ENCODE measurements at regions not wholly inside any gene's neighbourhood (a gene's known extent, or its start where the extent isn't known, plus 50 kb on each side); places are given as distances from the start of the nearest gene placed in this dataset.

- no CpG with 5 or more reads among the region's 25 CpGs for WGBS (ENCODE audit: insufficient coverage, insufficient read length)
- H3K4me1 ChIP-seq (ENCODE audit: control insufficient read depth, insufficient read depth, low read length) = no peaks in the 10 kb centered on the region
- no peak overlapping the region for H3K4me3 ChIP-seq (ENCODE audit: low read length)
- H3K27me3 ChIP-seq (ENCODE audit: control insufficient read depth, insufficient read depth, low read length) = no peaks in the 10 kb centered on the region
- DNase-seq (ENCODE audit: low read depth, low spot score) = no peak
- H3K27ac ChIP-seq (ENCODE audit: low read length) = no peak overlapping the region
- H3K36me3 ChIP-seq (ENCODE audit: control insufficient read depth, insufficient read depth, low read length) = no peaks in the 10 kb centered on the region
- H3K9me3 ChIP-seq (ENCODE audit: control insufficient read depth, insufficient read depth, low read length) = no peaks in the 10 kb centered on the region
These were observed 164.5 kb downstream of the CD83 start for GRCh38 chr6:14281811-14282660.

GRCh38 chr6:14282854-14283505, 165.4 kb downstream of the CD83 start:
- Histone ChIP-seq H3K36me3 (ENCODE audit: control insufficient read depth, insufficient read depth, low read length) (no peaks in the 10 kb centered on the region), H3K4me1 (ENCODE audit: control insufficient read depth, insufficient read depth, low read length) (no peaks in the 10 kb centered on the region), H3K27ac (ENCODE audit: low read length) (no peak overlapping the region), H3K27me3 (ENCODE audit: control insufficient read depth, insufficient read depth, low read length) (no peaks in the 10 kb centered on the region), H3K4me3 (ENCODE audit: low read length) (no peak overlapping the region), H3K9me3 (ENCODE audit: control insufficient read depth, insufficient read depth, low read length) (no peaks in the 10 kb centered on the region)
- DNase-seq (ENCODE audit: low read depth, low spot score) = no peak
- WGBS (ENCODE audit: insufficient coverage, insufficient read length) = no CpG with 5 or more reads among the region's 10 CpGs

DNA sequence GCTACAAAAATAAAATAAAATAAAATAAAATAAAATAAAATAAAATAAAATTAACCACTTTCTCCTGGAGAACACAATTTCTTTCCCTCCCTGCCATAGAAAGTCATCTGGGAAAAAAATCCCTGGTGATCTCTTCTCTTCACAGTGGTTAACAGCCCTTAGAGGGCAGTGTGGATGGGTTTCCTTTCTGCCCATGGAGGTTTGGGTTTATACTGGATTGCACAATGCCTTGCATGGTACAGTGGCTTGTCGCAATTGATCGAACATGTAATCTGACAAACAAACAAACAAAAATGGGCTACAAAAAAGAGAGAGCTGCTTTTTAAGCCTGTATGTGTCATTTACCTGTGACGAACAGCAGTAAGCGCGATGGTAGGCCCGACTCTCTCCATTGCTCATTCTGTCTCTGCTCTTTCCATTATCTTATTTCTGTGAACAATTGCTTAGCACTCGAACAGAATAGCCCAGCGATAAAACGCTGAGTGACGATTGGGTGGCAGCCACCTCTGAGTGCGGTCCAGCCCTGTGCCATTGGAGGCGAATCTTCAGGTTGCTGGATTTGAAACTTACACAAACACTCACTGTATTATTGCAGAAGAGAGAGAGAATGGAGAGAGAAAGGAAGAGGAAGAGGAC, 166.1 kb downstream of the CD83 start:
- Histone ChIP-seq H3K9me3 (ENCODE audit: control insufficient read depth, insufficient read depth, low read length) (no peaks in the 10 kb centered on the region), H3K27me3 (ENCODE audit: control insufficient read depth, insufficient read depth, low read length) (no peaks in the 10 kb centered on the region), H3K4me1 (ENCODE audit: control insufficient read depth, insufficient read depth, low read length) (no peaks in the 10 kb centered on the region), H3K4me3 (ENCODE audit: low read length) (no peak overlapping the region), H3K27ac (ENCODE audit: low read length) (no peak overlapping the region), H3K36me3 (ENCODE audit: control insufficient read depth, insufficient read depth, low read length) (no peaks in the 10 kb centered on the region)
- no CpG with 5 or more reads among the region's 12 CpGs for WGBS (ENCODE audit: insufficient coverage, insufficient read length)
- no peak for DNase-seq (ENCODE audit: low read depth, low spot score)

DNA sequence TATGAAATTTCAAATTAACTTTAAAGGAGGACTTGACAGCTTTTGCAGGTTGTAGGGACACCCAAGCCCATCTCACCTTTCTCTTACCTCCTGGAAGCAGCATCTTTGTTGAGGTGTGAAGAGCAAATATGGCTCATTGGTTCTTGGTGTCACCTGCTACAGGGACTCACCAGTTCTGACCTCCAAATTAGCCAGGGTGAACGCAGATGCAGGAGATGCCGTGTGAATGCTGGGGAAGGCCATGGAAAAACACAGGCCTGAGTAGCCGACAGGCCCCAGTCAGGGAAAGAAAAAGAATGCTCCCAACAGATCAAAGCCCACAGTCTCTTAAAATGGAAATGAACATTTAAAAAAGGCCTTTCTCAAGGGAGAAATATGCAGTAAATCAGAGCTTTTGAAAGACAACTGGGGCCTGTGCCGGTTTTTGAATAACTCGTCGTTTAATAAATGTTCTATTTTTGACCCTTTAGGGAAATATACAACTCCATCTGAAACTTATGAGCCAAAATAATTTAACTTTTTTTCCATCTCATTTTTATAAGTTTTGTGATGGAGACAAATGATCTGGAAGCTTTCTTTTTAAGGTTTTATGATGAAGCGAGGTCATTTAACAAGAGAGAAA, 167.5 kb downstream of the CD83 start:
- DNase-seq (ENCODE audit: low read depth, low spot score) = no peak
- no CpG with 5 or more reads among the region's 7 CpGs for WGBS (ENCODE audit: insufficient coverage, insufficient read length)
- no peaks in the 10 kb centered on the region for H3K4me1 ChIP-seq (ENCODE audit: control insufficient read depth, insufficient read depth, low read length)
- H3K36me3 ChIP-seq (ENCODE audit: control insufficient read depth, insufficient read depth, low read length) = no peaks in the 10 kb centered on the region
- H3K4me3 ChIP-seq (ENCODE audit: low read length) = no peak overlapping the region
- no peaks in the 10 kb centered on the region for H3K27me3 ChIP-seq (ENCODE audit: control insufficient read depth, insufficient read depth, low read length)
- no peak overlapping the region for H3K27ac ChIP-seq (ENCODE audit: low read length)
- H3K9me3 ChIP-seq (ENCODE audit: control insufficient read depth, insufficient read depth, low read length) = no peaks in the 10 kb centered on the region

DNA sequence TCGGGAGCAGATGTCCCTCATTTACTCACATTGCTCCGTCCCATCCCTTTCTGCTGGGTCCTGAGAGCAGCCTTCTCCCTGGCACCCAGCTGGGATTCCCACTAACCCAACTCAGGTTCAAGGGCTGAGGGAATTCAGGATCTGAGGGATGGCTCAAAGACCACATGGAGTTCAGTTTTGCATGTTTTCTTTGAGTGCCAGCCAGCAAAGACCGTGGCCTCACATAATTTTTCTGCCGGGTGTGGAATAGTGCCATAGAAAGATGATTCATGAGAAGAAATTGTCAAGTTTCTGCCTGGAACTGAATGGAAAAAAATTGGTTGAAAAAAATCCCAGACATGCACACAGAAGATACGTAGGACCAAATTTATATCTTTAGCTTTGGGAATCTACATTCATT, 168.6 kb downstream of the CD83 start:
- H3K9me3 ChIP-seq (ENCODE audit: control insufficient read depth, insufficient read depth, low read length) = no peaks in the 10 kb centered on the region
- no peaks in the 10 kb centered on the region for H3K36me3 ChIP-seq (ENCODE audit: control insufficient read depth, insufficient read depth, low read length)
- H3K4me3 ChIP-seq (ENCODE audit: low read length) = no peak overlapping the region
- no CpG with 5 or more reads among the region's 5 CpGs for WGBS (ENCODE audit: insufficient coverage, insufficient read length)
- no peak for DNase-seq (ENCODE audit: low read depth, low spot score)
- no peaks in the 10 kb centered on the region for H3K27me3 ChIP-seq (ENCODE audit: control insufficient read depth, insufficient read depth, low read length)
- H3K4me1 ChIP-seq (ENCODE audit: control insufficient read depth, insufficient read depth, low read length) = no peaks in the 10 kb centered on the region
- H3K27ac ChIP-seq (ENCODE audit: low read length) = no peak overlapping the region

DNA sequence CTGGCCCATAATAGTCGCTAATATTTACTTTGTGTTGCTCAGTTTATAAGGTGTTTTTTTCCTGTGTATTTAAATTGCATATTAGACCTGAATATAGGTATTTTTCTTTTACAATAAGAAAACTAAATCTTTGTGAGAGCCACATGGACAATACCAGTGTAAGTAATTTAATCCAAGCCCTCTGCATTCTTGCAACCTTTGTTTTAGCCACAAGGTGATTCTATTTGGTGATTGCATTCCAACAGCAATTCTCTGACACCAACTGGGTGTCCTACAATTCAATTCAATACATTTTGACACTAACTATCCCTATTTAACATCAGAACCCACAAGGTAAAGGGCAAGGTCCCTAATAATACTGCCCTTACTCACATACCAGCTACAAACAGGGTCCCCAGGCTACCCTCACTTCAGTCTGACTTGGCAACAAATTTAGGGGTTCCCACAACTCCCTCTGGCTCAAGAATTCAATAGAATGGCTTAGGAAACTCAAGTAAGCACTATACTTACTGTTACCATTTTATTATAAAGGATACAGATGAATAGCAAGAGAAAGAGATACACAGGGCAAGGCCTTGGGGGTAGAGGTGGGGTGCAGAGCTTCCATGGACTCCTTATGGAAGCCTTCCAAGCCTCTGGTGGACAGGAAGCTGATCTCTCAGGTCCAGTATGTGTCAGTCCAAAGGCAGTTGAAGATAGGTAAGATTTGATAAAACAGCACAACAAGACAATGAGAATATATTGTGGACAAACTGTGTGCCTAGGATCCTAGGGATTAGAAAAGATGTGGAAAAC, 169.3 kb downstream of the CD83 start:
- WGBS (ENCODE audit: insufficient coverage, insufficient read length) = no CpG with 5 or more reads among the region's 1 CpG

GRCh38 chr6:14287707-14288106, 170.1 kb downstream of the CD83 start:
- H3K4me1 ChIP-seq (ENCODE audit: control insufficient read depth, insufficient read depth, low read length) = no peaks in the 10 kb centered on the region

More for the DNA sequence above, 169.3 kb downstream of the CD83 start:
- H3K4me1 ChIP-seq (ENCODE audit: control insufficient read depth, insufficient read depth, low read length) = no peaks in the 10 kb centered on the region
- H3K27ac ChIP-seq (ENCODE audit: low read length) = no peak overlapping the region
- no peaks in the 10 kb centered on the region for H3K27me3 ChIP-seq (ENCODE audit: control insufficient read depth, insufficient read depth, low read length)
- H3K9me3 ChIP-seq (ENCODE audit: control insufficient read depth, insufficient read depth, low read length) = no peaks in the 10 kb centered on the region
- no peak for DNase-seq (ENCODE audit: low read depth, low spot score)
- no peaks in the 10 kb centered on the region for H3K36me3 ChIP-seq (ENCODE audit: control insufficient read depth, insufficient read depth, low read length)
- no peak overlapping the region for H3K4me3 ChIP-seq (ENCODE audit: low read length)

DNA sequence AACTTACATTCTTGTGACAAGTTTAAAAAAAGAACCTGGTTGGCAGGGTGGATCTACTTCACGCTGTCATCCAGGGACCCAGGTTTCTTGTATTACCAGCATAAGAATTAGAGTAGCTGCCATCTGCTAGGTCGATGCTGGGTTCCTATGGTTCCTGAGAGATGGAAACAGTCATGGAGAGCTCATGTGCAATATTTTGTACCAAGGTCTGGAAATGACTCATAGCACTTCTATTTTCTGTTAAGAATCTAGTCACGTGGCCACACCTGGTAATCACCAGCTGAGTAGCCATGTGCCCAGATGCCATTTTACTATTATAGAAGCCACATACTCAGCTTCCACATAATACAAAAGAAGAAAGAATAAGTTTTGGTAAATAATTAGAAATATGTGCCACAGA, 171.3 kb downstream of the CD83 start:
- H3K36me3 ChIP-seq (ENCODE audit: control insufficient read depth, insufficient read depth, low read length) = no peaks in the 10 kb centered on the region
- H3K27ac ChIP-seq (ENCODE audit: low read length) = no peak overlapping the region
- no peaks in the 10 kb centered on the region for H3K4me1 ChIP-seq (ENCODE audit: control insufficient read depth, insufficient read depth, low read length)
- no peak for DNase-seq (ENCODE audit: low read depth, low spot score)
- H3K9me3 ChIP-seq (ENCODE audit: control insufficient read depth, insufficient read depth, low read length) = no peaks in the 10 kb centered on the region
- H3K27me3 ChIP-seq (ENCODE audit: control insufficient read depth, insufficient read depth, low read length) = no peaks in the 10 kb centered on the region
- H3K4me3 ChIP-seq (ENCODE audit: low read length) = no peak overlapping the region
- no CpG with 5 or more reads among the region's 3 CpGs for WGBS (ENCODE audit: insufficient coverage, insufficient read length)

More at GRCh38 chr6:14287707-14288106, 170.1 kb downstream of the CD83 start:
- DNase-seq (ENCODE audit: low read depth, low spot score) = no peak
- no peaks in the 10 kb centered on the region for H3K27me3 ChIP-seq (ENCODE audit: control insufficient read depth, insufficient read depth, low read length)
- no peaks in the 10 kb centered on the region for H3K9me3 ChIP-seq (ENCODE audit: control insufficient read depth, insufficient read depth, low read length)
- H3K36me3 ChIP-seq (ENCODE audit: control insufficient read depth, insufficient read depth, low read length) = no peaks in the 10 kb centered on the region
- H3K4me3 ChIP-seq (ENCODE audit: low read length) = no peak overlapping the region
- no peak overlapping the region for H3K27ac ChIP-seq (ENCODE audit: low read length)

DNA sequence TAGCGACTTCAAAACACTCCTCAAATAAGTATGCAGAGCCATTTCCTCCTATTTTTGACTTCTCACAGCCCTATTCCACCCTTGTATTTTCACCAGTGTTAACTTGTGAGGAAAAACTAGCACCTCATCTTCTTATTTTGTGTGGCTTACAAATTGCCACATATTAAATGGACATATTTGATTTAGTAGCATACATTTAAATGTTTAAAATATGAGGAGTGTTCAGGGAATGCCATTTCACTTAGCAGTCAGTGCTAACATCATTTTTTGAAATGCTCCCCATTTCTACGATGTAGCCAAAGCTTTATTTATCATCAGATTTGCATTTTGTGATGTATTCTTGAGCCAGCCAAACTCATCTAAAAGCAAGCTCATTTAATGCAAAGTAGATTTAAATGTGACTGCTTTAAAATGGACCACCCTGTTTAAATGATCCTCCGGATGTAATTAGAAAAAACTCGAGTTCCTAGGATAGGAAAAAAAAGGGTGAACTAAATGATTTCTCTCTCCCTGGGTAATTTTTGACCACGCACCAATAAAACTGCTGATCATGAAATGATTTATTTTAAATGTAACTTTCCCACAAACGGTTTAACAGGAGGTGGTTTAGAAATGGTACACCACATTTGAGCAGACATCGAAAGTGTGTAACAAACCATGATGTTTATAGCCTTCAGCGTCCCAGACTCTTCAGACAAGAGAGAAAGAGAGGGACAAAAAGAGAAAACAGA, 172.6 kb downstream of the CD83 start:
- Histone ChIP-seq H3K36me3 (ENCODE audit: control insufficient read depth, insufficient read depth, low read length) (no peaks in the 10 kb centered on the region), H3K27ac (ENCODE audit: low read length) (no peak overlapping the region), H3K4me1 (ENCODE audit: control insufficient read depth, insufficient read depth, low read length) (no peaks in the 10 kb centered on the region), H3K4me3 (ENCODE audit: low read length) (no peak overlapping the region), H3K9me3 (ENCODE audit: control insufficient read depth, insufficient read depth, low read length) (no peaks in the 10 kb centered on the region), H3K27me3 (ENCODE audit: control insufficient read depth, insufficient read depth, low read length) (no peaks in the 10 kb centered on the region)
- DNase-seq (ENCODE audit: low read depth, low spot score) = no peak
- no CpG with 5 or more reads among the region's 8 CpGs for WGBS (ENCODE audit: insufficient coverage, insufficient read length)
